HEK293 (cell line): ENCODE measurements at regions not wholly inside any gene's neighbourhood (a gene's known extent, or its start where the extent isn't known, plus 50 kb on each side); places are given as distances from the start of the nearest gene placed in this dataset.

ENCODE experiments used
- CTCF ChIP-seq: fragments of 450-650 bp; formaldehyde crosslinking; IDR thresholded peaks from 2 replicates; pipeline ENCODE4 v1.5.1; 2016; ENCODE audit warnings: missing biosample characterization, missing genetic modification characterization
- MEIS1 ChIP-seq: sonication (generic); formaldehyde crosslinking; IDR thresholded peaks from 2 replicates; pipeline ENCODE4 v1.8.1; 2022; ENCODE audit warnings: missing genetic modification reagents, mild to moderate bottlenecking, borderline replicate concordance
- REST ChIP-seq: fragments of 450-650 bp; formaldehyde crosslinking; IDR thresholded peaks from 2 replicates; pipeline ENCODE4 v1.5.1; 2016; ENCODE audit warnings: missing biosample characterization, missing genetic modification characterization
- ZNF114 ChIP-seq: fragments of 450-650 bp; formaldehyde crosslinking; IDR thresholded peaks from 2 replicates; pipeline ENCODE4 v1.5.0; 2017; ENCODE audit warnings: missing biosample characterization, missing genetic modification characterization
- ZNF184 ChIP-seq: fragments of 450-650 bp; IDR thresholded peaks from 2 replicates; pipeline ENCODE4 v1.5.1; 2018; ENCODE audit warnings: missing biosample characterization, mild to moderate bottlenecking, missing genetic modification characterization
- ZNF391 ChIP-seq: fragments of 450-650 bp; formaldehyde crosslinking; IDR thresholded peaks from 2 replicates; pipeline ENCODE4 v1.5.1; 2016; ENCODE audit warnings: low read depth, missing biosample characterization, missing genetic modification characterization, borderline replicate concordance
- ZNF449 ChIP-seq: fragments of 450-650 bp; formaldehyde crosslinking; IDR thresholded peaks from 2 replicates; pipeline ENCODE4 v1.5.1; 2017; ENCODE audit warnings: missing biosample characterization, mild to moderate bottlenecking, missing genetic modification characterization, moderate library complexity
- ZSCAN18 ChIP-seq: fragments of 450-650 bp; formaldehyde crosslinking; IDR thresholded peaks from 2 replicates; pipeline ENCODE4 v1.5.1; 2016; ENCODE audit warnings: missing biosample characterization, missing genetic modification characterization

GRCh38 chr2:64202206-64202845 is 58.1 kb upstream of the PELI1 start:
- no peak for TF ChIP-seq REST
- TF ChIP-seq CTCF: no peak
- TF ChIP-seq ZNF449 (tag by site-specific recombination): no peak
- no peak for TF ChIP-seq ZSCAN18 (tag by site-specific recombination)
- no peak for TF ChIP-seq ZNF114
- no peak for TF ChIP-seq MEIS1 (CRISPR knock-in tag)
- TF ChIP-seq ZNF184: no peak
- TF ChIP-seq ZNF391: no peak
